ENCODE measurements at regions not wholly inside any gene's neighbourhood (a gene's known extent, or its start where the extent isn't known, plus 50 kb on each side); places are given as distances from the start of the nearest gene placed in this dataset.
"Not testable (repeated sequence)": the region's sequence is repeated elsewhere in the genome, so short reads cannot be mapped to it uniquely, and the experiment has no call there.

- no peak for DNase-seq
Observed at GRCh38 chr12:75633789-75634188, 122.4 kb upstream of the KRR1 start.

GRCh38 chr12:75632442-75632841 lies 121.0 kb upstream of the KRR1 start:
- no peak for DNase-seq

- DNase-seq = no peak
Observed at GRCh38 chr12:75631831-75632230, 120.4 kb upstream of the KRR1 start.

GRCh38 chr12:75630091-75630490 lies 118.7 kb upstream of the KRR1 start:
- no peak for DNase-seq

- no peak for DNase-seq
Observed at GRCh38 chr12:75628916-75629315, 117.5 kb upstream of the KRR1 start.

- DNase-seq = no peak
Observed at GRCh38 chr12:75628511-75628910, 117.1 kb upstream of the KRR1 start.

- DNase-seq = no peak
Observed at GRCh38 chr12:75623631-75624154, 112.3 kb upstream of the KRR1 start.

- no peak for DNase-seq
Observed at GRCh38 chr12:75622492-75622891, 111.1 kb upstream of the KRR1 start.

- DNase-seq = not testable (repeated sequence)
Observed at GRCh38 chr12:75614396-75614795, 103.0 kb upstream of the KRR1 start.

GRCh38 chr12:75613981-75614380 lies 102.6 kb upstream of the KRR1 start:
- DNase-seq = no peak

GRCh38 chr12:75611041-75611440 lies 99.6 kb upstream of the KRR1 start:
- DNase-seq = no peak

GRCh38 chr12:75606956-75607355 lies 95.5 kb upstream of the KRR1 start:
- DNase-seq = no peak

GRCh38 chr12:75606151-75606550 lies 94.7 kb upstream of the KRR1 start:
- no peak for DNase-seq

- no peak for DNase-seq
Observed at GRCh38 chr12:75603475-75603874, 92.1 kb upstream of the KRR1 start.

GRCh38 chr12:75602106-75602505 lies 90.7 kb upstream of the KRR1 start:
- no peak for DNase-seq

- DNase-seq = no peak
Observed at GRCh38 chr12:75600146-75600545, 88.7 kb upstream of the KRR1 start.

GRCh38 chr12:75599061-75599460 lies 87.7 kb upstream of the KRR1 start:
- no peak for DNase-seq

GRCh38 chr12:75596406-75596805 lies 85.0 kb upstream of the KRR1 start:
- no peak for DNase-seq

- no peak for DNase-seq
Observed at GRCh38 chr12:75592638-75593335, 81.4 kb upstream of the KRR1 start.

- no peak for DNase-seq
Observed at GRCh38 chr12:75592086-75592485, 80.7 kb upstream of the KRR1 start.

- DNase-seq = no peak
Observed at GRCh38 chr12:75591628-75592027, 80.2 kb upstream of the KRR1 start.

GRCh38 chr12:75589801-75590200 lies 78.4 kb upstream of the KRR1 start:
- no peak for DNase-seq

- DNase-seq = no peak
Observed at GRCh38 chr12:75587340-75588106, 76.1 kb upstream of the KRR1 start.

GRCh38 chr12:75585330-75585729 lies 73.9 kb upstream of the KRR1 start:
- no peak for DNase-seq

Measured in NCI-H2107 (cell line).